Endodermal cell (in vitro differentiated cells): ENCODE measurements at regions not wholly inside any gene's neighbourhood (a gene's known extent, or its start where the extent isn't known, plus 50 kb on each side); places are given as distances from the start of the nearest gene placed in this dataset.

Experiments
- DNase-seq: peaks from one replicate; pipeline ENCODE4 v3.0.0-alpha.2; 2017
- H3K27ac ChIP-seq: 2 replicates; pipeline ENCODE4 v1.5.1; 2013; ENCODE audit warnings: mild to moderate bottlenecking, low read depth, low read length, moderate library complexity
- H3K27me3 ChIP-seq: 2 replicates; pipeline ENCODE4 v1.6.1; 2013; ENCODE audit warnings: mild to moderate bottlenecking, low read length, moderate library complexity; ENCODE audit not compliant: insufficient read depth, control insufficient read depth, poor library complexity, severe bottlenecking
- H3K36me3 ChIP-seq: 2 replicates; pipeline ENCODE4 v1.7.0; 2013; ENCODE audit warnings: mild to moderate bottlenecking, low read length, moderate library complexity; ENCODE audit not compliant: control insufficient read depth, insufficient read depth
- H3K4me1 ChIP-seq: one replicate; pipeline ENCODE4 v1.7.0; 2013; ENCODE audit warnings: low read length; ENCODE audit not compliant: control insufficient read depth, insufficient read depth
- H3K4me3 ChIP-seq: 2 replicates; pipeline ENCODE4 v1.5.1; 2013; ENCODE audit warnings: mild to moderate bottlenecking, low read length, moderate library complexity
- H3K9ac ChIP-seq: 2 replicates; pipeline ENCODE4 v1.6.1; 2013; ENCODE audit warnings: mild to moderate bottlenecking, low read length, moderate library complexity; ENCODE audit not compliant: poor library complexity, severe bottlenecking; ENCODE audit errors: extremely low read depth
- H3K9me3 ChIP-seq: 2 replicates; pipeline ENCODE4 v1.6.1; 2013; ENCODE audit warnings: mild to moderate bottlenecking, low read length, moderate library complexity; ENCODE audit not compliant: control insufficient read depth
- H3K27ac Mint-ChIP-seq: 2 replicates; pipeline ENCODE4 v1.8.0; 2020; ENCODE audit warnings: mixed read lengths
- H3K27me3 Mint-ChIP-seq: 2 replicates; pipeline ENCODE4 v1.8.0; 2021; ENCODE audit warnings: mild to moderate bottlenecking, mixed read lengths; ENCODE audit not compliant: insufficient read depth
- H3K36me3 Mint-ChIP-seq: 2 replicates; pipeline ENCODE4 v1.8.0; 2020; ENCODE audit warnings: low read depth, mixed read lengths
- H3K4me1 Mint-ChIP-seq: 2 replicates; pipeline ENCODE4 v1.8.0; 2020; ENCODE audit warnings: mixed read lengths
- H3K4me3 Mint-ChIP-seq: 2 replicates; pipeline ENCODE4 v1.8.0; 2020; ENCODE audit warnings: mild to moderate bottlenecking, moderate library complexity, mixed read lengths
- H3K9me3 Mint-ChIP-seq: 2 replicates; pipeline ENCODE4 v1.8.0; 2020; ENCODE audit warnings: mild to moderate bottlenecking, mixed read lengths
- WGBS, 2 experiments: methylation state at CpG; one replicate each; pipeline versions ENCODE4 v1.1.5 to v1.1.7; 2013; ENCODE audit warnings: missing lambda C conversion rate in 2 of 2, mixed read lengths in 1 of 2; ENCODE audit not compliant: insufficient coverage in 1 of 2, insufficient read length in 1 of 2; 5-methylcytosine and 5-hydroxymethylcytosine counted together
- TF ChIP-seq, protein P1 (sequence below): fragments of 200-600 bp; sonication (generic); conservative IDR thresholded peaks from 2 replicates; pipeline ENCODE4 v1.5.0; 2021; ENCODE audit warnings: antibody characterized with exemption, mild to moderate bottlenecking

- Mint-ChIP-seq H3K9me3 (no peaks in the 10 kb centered on the region), H3K4me3 (no peak overlapping the region), H3K27ac (no peak overlapping the region), H3K27me3 (peaks cover 28% of the 10 kb centered on the region), H3K36me3 (no peaks in the 10 kb centered on the region), H3K4me1 (peaks cover 17% of the 10 kb centered on the region)
- H3K4me1 ChIP-seq, result peaks cover 6% of the 10 kb centered on the region
- no peak overlapping the region for H3K27ac ChIP-seq
- TF ChIP-seq, protein P1, sequence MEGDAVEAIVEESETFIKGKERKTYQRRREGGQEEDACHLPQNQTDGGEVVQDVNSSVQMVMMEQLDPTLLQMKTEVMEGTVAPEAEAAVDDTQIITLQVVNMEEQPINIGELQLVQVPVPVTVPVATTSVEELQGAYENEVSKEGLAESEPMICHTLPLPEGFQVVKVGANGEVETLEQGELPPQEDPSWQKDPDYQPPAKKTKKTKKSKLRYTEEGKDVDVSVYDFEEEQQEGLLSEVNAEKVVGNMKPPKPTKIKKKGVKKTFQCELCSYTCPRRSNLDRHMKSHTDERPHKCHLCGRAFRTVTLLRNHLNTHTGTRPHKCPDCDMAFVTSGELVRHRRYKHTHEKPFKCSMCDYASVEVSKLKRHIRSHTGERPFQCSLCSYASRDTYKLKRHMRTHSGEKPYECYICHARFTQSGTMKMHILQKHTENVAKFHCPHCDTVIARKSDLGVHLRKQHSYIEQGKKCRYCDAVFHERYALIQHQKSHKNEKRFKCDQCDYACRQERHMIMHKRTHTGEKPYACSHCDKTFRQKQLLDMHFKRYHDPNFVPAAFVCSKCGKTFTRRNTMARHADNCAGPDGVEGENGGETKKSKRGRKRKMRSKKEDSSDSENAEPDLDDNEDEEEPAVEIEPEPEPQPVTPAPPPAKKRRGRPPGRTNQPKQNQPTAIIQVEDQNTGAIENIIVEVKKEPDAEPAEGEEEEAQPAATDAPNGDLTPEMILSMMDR, result no peak
- DNase-seq, result no peak
- no peaks in the 10 kb centered on the region for H3K9me3 ChIP-seq
- H3K4me3 ChIP-seq, result no peak overlapping the region
- WGBS, 2 experiments, result 87 to 89% methylated on average over 2 to 3 of the region's 3 CpGs
- no peak overlapping the region for H3K9ac ChIP-seq
- H3K36me3 ChIP-seq, result no peaks in the 10 kb centered on the region
- peaks cover 23% of the 10 kb centered on the region for H3K27me3 ChIP-seq
These were observed 189.2 kb downstream of the TBXT start for GRCh38 chr6:165978476-165978875.

DNA sequence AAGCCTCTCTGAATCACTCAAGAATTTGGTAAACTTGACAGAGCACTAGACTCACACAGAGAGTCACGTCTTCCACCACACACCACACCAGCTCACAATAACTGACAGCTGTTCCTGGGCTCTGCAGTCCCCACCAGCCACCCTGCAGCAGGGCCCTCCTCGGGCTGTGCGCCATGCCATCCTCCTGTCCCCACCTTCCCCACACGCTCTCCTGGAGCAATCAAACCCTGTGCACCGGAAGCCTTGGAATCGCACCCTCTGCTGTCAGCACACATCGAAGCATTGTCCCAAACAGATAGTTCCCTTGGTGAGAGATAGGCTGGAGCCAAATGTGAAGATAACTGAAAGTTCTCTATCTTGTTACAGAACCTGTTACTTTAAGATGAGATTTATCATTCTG is 191.0 kb downstream of the TBXT start:
- TF ChIP-seq, protein P1, result peak; percentile 58
- 81 to 85% methylated on average over 5 to 7 of the region's 7 CpGs for WGBS, 2 experiments
- H3K4me1 Mint-ChIP-seq, result peaks cover 17% of the 10 kb centered on the region
- no peak overlapping the region for H3K27ac ChIP-seq
- H3K9me3 Mint-ChIP-seq, result no peaks in the 10 kb centered on the region
- H3K9ac ChIP-seq, result no peak overlapping the region
- no peaks in the 10 kb centered on the region for H3K36me3 Mint-ChIP-seq
- H3K9me3 ChIP-seq, result no peaks in the 10 kb centered on the region
- peaks cover 14% of the 10 kb centered on the region for H3K27me3 ChIP-seq
- peak; percentile 75 for DNase-seq
- no peak overlapping the region for H3K4me3 ChIP-seq
- no peak overlapping the region for H3K27ac Mint-ChIP-seq
- peaks cover 18% of the 10 kb centered on the region for H3K27me3 Mint-ChIP-seq
- H3K4me3 Mint-ChIP-seq, result no peak overlapping the region
- H3K4me1 ChIP-seq, result peaks cover 6% of the 10 kb centered on the region
- H3K36me3 ChIP-seq, result no peaks in the 10 kb centered on the region

DNA sequence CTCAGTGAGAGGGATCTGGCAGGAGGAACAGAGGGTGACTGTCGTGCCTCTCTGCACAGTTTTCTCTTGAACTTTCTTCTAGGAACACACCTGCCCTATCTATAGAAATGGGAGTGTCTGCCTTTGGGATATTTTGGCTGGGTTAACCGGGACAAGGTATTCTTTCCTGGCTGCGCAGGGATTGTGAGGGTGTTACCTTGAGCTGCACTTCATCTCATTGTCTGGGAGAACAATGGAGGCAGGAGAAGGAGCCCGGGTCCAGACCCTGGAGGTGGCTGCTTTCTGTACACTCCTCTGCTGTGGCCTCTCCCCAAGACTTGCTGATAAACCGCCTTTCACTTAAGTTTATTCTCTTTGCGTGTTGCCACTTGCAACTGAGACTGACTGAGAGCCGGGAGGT is 192.8 kb downstream of the TBXT start:
- no peak for DNase-seq
- H3K27me3 Mint-ChIP-seq, result peaks cover 12% of the 10 kb centered on the region
- H3K36me3 ChIP-seq, result no peaks in the 10 kb centered on the region
- H3K27ac ChIP-seq, result no peak overlapping the region
- no peaks in the 10 kb centered on the region for H3K9me3 ChIP-seq
- H3K27me3 ChIP-seq, result no peaks in the 10 kb centered on the region
- TF ChIP-seq, protein P1, result no peak
- H3K9ac ChIP-seq, result no peak overlapping the region
- peaks cover 6% of the 10 kb centered on the region for H3K4me1 ChIP-seq
- H3K36me3 Mint-ChIP-seq, result no peaks in the 10 kb centered on the region
- 82 to 85% methylated on average over 5 to 7 of the region's 7 CpGs for WGBS, 2 experiments
- no peak overlapping the region for H3K4me3 ChIP-seq
- peaks cover 17% of the 10 kb centered on the region for H3K4me1 Mint-ChIP-seq
- no peak overlapping the region for H3K4me3 Mint-ChIP-seq
- no peak overlapping the region for H3K27ac Mint-ChIP-seq
- H3K9me3 Mint-ChIP-seq, result no peaks in the 10 kb centered on the region
